ENCODE measurements at regions not wholly inside any gene's neighbourhood (a gene's known extent, or its start where the extent isn't known, plus 50 kb on each side); places are given as distances from the start of the nearest gene placed in this dataset.
A peak's percentile ranks its signal among the peaks of the same experiment; 100 is the strongest.

DNA sequence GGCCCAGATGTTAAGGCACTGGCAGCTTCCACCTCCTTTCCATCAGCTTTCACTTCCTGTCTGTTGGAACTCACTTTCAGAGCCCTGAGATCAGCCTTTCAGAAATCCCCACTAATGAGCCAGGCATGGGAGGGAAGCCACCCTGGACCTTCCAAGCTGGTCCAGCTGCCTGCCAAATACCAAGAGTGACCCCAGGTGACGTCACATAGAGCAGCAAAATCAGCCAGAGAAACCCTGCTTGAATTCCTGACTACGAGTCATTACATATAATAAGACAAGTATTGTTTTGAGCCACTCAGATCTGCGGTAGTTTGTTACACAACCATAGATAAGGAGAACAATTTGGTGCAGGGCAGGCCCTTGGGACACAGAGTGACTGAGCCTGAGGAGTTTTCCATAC, 556.0 kb upstream of the JAG1 start:
- DNase-seq, result peak; percentile 80

DNA sequence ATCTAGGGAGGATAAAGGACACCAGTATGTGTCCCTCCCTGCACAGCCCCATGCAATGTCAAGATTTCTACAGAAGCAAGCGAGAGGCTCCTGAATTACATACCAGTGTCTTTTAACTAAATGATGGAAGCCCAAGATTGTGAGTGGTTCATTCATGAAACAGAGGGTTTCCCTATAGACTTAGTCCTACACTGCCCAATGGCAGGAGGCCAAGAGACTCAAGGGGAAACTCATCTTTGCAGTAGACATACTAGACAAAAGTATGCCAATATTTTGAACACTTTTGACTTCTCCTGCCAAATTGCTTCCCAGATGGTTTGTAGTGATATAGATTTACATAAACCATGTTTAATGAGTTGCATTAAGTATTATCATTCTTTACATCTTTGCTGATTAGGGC, 557.2 kb upstream of the JAG1 start:
- no peak for DNase-seq

DNA sequence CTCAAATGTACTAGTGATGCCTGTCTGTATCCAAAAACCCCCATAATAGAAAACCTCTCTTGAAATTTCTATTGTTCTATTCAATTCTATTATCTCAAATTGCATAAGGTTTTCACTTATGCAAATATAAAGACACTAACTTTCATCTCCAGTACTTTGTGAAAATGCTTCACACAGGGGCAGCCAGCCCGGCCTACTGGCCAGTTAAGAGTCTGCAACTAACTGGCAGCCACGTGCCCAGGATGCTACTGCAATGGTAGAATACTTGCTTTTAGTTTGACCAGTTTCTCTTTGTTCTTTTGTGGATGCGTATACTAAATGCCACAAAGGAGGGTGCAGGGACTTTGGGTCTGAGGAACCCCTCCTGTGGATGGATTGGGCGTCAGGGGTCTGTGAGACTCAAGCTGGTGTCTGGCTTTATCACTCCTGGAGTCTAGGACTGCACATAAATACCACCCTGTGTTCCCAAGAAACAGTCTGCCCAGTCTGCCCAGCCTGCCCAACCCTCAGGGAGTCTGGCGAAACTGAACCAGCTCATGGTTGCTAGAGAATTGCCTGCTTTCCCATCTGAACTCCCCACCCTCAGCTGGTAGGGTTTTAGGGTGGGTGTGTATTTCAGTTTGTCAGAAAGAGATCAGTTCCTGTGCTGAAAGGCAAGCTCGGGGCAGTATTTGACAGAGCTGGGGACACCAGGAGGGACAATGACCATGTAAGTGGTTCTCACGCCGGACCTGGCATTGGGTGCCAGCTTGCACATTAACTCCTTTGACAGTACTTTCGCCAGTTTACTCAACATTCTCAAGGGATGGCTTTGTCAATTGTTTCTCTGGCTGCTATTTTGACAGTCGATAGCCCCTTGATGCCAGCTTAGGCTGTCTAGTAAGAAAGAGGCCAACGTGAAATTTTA, 558.2 kb upstream of the JAG1 start:
- no peak for DNase-seq

DNA sequence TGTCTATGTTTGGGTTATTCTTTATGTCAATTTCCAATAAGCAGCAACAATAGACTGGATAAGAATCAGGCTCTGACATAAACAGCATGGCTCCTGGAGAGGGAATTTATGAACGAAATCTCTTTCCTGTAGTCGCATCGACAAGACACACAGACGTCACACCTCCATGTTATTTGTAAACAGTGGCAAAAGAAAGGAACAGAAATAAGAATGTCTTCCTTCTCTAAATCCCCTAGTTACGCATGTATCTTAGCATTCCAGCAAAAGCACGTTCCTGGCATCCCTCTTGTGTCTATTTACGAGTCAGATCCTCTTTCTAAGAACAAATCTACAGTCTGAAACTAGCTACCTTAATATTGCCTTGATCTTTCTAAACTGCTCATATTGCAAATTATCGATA, 559.1 kb upstream of the JAG1 start:
- DNase-seq, result no peak

DNA sequence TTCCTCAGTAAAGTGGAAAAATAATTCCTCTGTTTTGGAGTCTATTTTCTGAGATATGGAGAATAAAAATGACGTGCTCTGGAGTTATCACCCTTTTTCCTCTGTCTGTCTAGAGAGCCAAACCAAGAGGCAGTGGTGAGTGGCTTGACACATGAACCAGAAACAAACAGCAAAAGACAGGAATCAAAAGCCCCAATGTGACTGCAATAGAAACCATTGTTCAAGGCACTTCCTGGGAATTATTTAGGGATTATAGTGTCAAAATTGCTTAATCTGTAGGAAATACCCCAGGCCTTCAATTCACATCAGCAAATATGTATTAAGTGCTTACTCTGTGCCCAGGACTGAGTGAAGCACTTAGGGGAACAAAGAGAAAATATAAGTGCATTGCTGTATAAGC, 560.4 kb upstream of the JAG1 start:
- DNase-seq, result no peak

DNA sequence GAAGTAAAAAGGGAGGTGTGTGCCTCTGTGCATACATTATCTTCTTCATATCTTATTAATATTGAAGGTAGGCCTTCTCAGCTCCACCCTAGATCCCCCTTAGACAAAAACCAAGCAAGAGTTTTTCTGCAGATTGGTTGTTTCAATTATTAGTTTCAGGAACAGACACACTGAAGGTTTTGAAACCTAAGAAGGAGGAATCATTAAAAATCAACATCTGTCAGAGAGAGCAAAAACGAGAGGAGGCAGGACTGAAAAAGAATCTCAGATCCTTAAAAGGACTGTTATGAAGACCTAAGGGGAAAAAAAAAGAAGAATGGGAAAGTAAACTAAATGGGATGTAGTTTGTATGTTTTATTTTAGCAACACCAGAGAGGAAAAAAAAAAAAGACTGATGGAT, 560.8 kb upstream of the JAG1 start:
- no peak for DNase-seq

DNA sequence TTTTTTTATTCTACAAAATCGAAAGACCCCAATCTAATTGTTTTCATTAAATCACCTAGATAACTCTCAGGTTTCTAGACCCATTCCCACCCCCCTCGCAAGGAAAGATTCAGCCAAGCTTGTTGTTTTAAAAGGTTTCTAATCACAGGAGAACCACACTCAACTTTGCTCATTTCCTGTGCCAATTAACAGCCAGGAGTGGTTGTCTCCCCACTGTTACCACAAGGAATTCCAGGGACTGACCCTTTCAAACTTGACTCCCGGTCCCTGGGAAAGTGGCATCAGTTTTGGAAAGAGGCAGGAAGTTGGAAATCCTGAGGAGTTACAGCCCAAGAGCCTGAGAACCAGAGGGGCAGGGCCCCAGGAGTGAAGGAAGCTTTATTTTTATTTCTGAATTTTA, 561.3 kb upstream of the JAG1 start:
- peak; percentile 14 for DNase-seq

DNA sequence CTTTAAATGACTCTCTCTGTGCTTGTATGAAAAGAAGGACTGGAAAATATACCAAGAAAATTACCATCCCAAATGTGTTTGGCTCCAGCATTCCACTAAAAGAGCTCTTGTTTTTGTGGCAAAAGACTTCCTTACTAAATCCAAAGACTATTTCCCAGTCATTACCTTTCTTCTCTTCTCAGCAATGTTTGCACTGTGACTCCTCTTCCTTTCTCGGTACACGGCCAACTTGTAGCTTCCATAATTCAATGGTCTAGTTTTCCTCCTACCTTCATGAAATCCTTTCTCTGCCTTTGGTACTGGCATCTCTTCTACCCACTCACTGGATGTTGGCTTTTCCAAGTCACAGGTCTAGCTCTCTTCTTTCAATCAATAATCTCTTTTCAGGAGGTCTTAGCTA, 568.5 kb upstream of the JAG1 start:
- DNase-seq, result no peak

DNA sequence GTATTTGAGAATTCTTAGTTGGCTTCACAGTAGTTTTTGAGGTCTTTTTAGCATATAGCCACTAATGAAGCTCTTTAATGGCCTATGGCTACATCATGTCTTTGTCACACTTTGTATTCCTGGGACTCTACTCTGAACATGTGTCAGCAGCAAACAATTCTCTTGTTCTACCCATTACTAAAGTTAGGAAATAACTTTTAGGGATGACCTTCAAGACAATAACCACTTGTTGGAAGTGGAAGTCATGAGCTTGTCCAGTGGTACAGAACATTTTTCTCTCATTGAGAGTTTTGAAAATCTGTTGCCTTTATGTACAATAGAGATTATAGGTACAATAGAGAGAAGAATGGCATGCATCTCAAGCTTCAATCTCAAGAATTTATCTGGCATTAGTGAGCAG, 571.6 kb upstream of the JAG1 start:
- DNase-seq, result no peak

DNA sequence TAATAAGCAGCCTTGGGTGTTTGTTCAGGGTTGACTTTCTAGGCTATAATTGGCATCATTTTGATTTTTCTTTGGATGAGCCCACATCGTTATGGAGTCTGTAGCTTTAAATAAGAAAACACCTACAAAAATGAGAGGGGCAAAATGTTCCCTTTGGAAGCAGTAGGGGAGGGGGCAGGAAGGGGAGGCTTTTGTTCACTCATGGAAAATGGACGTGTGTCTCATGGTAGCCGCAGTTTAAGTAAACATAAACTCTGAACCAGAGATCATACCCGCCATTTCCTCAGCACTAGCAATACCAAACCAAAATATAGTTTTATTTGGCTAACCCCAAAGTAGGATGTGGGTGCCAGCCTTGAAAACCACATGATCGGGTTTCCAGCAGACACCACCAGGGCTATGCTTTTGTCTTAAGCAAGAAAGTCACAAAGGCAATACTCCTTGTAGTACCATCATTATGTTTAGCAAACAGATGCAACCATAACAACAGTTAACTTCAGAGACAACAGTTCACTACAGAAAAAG, 572.5 kb upstream of the JAG1 start:
- DNase-seq, result no peak

DNA sequence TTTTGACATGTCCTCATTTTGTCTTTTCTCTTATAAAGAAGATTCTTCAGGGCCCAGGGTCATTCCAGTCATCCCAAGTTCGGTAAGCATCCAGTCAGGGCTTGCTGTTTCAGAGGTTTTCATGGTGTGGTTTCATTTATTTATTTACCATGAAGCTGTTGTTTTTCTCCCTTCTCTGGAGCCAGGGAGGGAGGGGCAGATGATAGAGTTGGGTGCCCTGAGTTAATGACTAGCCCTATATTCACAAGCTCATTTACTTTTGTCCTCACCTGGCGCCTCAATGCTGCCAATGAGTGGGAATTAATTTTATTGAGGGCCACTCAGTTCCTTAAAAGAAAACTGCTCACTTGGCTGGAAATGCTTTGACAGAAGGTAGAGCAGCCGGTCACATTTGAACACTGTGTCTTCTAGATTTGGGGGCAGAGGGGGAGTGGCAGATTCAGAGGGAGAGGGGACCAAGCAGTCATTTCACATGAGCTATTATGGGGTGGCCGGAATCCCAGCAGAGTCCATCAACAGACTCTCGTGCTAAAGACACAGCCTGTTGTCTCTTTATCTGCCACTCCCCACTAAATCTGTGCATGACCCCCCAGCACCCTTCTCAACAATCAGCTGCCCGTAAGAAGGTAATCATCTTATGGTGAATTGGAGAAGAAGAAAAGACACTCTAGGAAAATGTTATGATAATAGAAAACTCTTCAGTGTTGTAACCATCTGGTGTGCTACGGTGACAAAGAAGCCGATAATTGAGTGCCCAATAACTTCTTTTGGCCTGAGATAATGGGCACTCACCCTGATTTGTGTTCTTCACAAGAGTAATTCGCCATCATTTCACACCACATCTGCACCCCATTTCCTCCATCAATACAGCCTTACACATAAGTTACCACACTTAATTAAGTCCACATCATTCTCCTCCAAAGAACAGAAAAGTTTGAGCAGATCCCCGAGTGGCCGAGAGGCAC, 573.5 kb upstream of the JAG1 start:
- DNase-seq, result no peak

DNA sequence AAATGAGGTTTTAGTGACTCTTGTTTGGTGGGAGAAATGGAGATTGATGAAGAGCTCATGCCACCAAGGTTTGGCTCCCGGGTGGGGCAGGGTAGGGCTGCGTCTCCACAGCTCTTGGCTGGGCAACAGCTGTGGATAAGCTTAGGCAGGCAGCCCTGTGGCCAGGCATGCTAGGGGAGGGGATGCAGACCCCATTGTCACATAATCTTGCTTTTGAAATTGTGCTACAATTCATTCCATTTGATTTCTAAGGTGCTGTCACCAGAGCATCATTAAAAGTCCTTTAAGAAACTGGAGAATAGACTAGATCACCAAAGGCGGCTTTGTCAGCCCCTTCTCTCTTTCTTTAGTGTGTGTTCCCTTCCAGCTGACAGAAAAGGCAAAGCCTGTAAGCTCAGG, 574.2 kb upstream of the JAG1 start:
- DNase-seq, result no peak

DNA sequence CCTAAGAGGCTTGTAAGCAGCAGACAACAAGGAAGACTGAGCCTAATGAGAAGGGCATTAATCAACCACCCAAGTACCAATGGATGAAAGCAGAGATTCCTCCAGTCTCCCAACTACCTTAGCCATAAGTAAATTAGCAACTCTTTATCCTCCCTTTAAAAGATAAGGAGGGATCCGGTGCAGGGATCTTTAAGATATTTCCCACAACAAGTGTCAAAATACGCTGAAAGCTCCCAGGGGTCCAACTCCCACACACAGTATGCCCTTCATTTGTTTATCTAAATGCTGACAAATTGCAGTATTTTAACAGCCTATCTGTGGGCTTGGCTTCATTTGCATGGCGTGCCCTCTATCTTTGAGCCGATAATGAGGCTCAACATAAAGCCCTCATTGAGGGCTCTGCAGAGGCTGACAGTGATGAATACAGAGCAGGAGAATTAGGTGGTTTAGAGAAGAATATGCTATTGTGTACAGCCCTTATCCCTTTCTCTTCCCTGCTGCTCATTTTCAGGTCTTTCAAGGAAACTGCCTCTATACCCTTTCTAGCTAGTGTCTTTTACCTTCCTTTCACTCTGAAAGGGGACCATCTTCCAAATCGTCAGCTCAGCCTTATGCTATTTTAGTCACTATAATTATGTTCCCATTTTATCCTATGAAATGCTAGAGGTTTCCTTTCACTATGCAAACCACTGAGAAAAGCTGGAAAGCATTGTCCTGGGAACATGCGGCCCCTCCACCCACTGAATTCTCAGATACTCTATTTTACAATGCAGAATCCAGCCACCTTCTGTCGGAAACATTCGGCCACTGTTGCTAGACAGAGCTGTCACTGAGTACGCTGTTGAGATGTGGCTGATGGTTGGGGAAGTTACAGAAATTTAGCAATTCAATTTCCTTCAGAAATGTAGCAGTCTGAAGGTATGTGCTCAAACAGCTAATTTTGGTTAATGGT, 575.2 kb upstream of the JAG1 start:
- no peak for DNase-seq

DNA sequence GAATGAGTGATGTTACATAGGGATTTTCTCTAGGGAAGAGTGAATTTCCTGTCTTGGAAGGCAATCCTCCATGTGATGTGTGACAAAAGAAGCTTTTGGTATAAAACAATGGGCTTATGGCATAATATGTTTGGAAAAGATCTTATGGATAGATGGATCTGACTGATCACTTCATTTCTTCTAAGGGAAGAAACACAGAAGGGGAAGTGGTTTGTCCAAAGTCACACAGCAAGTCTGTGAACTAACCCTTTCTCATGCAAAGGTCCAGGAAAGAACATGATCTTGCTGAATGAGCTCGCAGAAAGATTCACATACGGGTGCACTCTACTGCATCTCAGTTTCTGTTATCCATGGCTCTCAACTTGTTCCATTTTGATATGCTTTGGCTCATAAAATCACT, 575.9 kb upstream of the JAG1 start:
- no peak for DNase-seq

DNA sequence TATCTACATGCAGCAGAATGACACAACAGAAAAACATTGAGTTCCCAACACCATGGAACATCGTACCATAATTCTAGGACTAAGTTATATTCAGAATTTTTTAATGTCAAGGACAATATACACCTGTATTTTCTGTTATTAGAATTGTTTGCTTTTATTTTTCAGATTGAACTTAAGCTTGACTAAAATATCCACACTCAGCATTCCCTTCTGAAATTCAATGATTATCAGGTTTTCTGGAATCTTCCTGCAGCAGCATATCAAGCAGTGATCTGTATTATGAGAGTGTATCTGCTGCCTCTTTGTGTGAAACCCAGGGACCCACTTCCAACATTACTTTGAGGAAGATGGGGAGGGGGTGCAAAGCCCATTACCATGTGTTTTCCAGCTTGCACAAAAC, 578.6 kb upstream of the JAG1 start:
- no peak for DNase-seq

DNA sequence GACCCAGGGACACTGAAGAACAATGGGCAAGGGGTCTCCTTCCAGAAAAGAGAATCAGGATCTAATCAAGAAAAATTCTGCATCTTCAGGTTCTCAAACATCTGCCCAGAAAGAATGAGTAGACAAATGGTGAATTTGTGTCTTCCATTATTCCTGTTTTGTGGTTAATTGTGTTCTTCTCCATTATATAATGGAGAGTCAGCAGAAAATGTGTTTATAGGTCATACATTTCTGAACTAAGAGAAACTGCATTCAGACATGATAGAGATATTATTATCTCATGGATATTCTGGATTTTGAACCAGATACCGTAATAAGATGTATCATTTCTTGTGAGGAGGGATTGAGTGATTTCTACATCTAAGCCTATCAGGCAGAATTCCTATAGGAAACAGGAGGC, 581.7 kb upstream of the JAG1 start:
- no peak for DNase-seq

DNA sequence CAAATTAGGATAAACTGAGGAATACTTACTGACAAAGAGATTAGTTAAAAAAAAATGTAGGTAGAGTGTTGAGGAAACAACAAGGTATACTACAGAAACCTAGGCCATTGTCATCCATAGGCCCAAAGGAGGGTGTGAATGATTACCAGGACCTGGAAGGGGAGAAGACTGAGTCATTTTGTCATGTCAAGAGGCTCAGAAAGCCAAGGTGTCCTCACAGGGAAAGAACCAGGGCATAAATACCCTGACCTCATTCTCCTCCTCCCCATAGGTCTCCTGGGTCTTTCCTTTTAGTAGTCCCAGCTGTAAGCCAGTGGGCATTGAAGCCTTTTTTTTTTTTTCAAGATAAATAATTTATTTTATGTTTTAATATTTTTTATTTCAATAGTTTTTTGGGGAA, 582.1 kb upstream of the JAG1 start:
- DNase-seq, result no peak

DNA sequence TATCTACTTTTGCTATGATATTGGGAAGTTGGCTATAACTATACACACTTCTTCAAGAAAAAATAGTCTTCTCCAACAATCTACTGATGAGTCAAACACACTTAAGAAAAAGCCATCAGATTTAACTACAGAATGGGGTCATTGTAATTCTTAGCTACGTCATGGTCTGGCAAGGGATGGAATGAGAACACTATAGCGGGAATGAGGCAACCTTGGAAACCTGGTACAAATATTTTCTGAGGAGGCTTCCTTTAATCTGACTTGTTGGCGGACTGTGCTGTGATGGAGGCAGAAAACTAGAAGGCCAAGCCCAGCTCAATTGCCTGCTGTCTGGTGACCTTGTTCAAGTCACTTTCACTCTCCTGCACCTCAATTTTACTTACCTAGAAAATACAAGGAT, 586.8 kb upstream of the JAG1 start:
- DNase-seq, result no peak

DNA sequence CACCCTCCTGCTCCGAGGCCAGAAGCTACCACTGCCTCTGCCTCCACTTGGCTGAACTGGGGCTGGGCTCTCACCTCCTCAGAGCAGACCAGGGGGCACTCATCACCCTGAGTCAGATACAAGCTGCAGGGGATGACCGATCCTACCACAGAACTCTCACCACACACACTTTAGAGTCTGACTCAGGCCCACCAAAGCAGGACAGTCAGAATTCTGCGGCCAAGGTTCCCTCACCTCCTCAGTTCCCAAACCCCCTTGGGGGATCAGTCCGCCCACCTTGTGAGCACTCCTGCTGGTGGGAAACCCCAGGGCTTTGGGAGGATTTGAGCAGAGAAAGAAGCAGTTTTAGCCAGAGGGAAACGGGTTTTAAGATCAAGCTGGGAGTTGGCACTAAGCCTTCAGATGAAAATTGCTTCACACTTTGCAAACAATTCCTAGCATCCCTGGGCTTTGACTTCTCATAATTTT, 587.8 kb upstream of the JAG1 start:
- peak; percentile 68 for DNase-seq

DNA sequence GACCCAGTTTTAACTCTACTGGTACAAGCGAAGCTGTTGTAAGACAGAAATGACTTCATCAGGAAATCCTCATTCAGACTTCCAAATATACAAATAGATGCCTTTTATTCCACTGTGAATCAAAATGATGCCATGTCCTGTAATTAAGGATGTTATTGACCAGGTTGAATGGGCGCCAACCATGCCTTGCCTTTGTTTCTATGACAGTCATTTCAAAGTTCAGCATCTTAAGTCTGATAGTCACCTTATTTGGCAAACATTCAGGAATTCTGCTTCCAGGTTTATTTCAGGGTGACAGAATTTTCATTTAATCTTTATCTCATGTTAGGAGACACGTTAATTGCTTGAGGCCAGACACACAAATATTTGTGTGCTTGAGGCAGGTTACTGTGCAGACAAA, 592.8 kb upstream of the JAG1 start:
- no peak for DNase-seq

DNA sequence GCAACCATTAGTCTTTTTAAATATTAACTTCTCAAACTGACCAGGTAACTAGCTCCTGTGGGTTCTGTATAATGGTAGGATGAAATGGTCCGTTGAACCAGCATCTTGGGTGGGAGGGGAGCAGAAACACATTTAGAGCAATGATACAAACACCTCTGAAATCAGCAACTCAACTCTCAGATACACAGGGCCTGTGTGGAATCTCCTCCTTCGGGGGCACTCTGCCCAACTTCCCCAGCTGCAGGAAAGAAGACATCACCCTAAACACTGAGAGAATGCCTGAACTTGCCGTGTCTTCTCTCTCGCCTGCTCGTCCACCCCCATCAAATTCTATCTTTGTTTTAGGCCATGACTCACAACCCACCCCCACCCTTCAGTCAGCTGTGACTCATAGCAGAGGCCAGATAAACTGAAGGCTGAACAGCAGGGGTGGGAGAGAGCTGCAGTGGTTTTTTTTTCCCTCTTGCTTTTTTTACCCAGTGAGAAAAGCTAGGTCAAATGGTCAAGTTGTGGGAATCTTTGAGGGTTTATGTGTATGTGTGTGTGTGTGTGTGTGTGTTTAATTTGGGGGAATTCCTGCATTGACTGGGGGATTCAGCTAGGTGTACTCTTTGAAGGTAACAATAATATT, 593.4 kb upstream of the JAG1 start:
- DNase-seq, result peak; percentile 83

DNA sequence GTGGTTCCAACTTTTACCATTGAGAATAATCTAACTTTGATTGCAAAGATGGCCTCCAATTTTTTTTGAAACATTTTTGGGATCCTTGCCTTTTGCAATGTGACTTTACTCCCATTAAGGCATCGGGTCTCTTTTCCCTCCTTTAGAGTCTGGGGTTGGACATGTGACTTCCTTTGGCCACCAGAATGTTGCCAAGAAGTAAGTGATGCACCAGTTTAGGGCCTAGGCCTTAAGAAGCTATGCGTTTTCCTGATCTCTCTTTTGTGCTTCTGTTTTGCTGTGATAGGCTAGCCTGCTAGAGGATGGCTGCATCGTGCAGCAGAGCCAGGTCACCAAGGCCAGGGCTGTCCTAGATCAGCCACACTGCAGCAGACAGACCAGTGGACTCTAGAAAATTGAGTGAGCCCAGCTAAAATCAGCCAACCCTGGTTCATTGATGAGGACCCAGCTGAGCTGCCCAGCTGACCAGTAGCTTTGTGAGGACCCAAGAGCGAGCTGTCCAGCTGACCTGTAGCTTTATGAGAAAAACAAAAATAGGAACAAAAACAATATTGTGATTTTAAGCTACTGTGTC, 594.0 kb upstream of the JAG1 start:
- no peak for DNase-seq

All from NCI-H226 (cell line).